Choroid plexus epithelial cell (primary cell): ENCODE measurements at regions not wholly inside any gene's neighbourhood (a gene's known extent, or its start where the extent isn't known, plus 50 kb on each side); places are given as distances from the start of the nearest gene placed in this dataset.
"Not testable (repeated sequence)": the region's sequence is repeated elsewhere in the genome, so short reads cannot be mapped to it uniquely, and the experiment has no call there.

Source experiments
- DNase-seq: peaks from one replicate; pipeline ENCODE4 v3.0.0-alpha.2; 2010; ENCODE audit warnings: low read depth
- H3K4me3 ChIP-seq: 2 replicates; pipeline ENCODE4 v1.5.1; 2011; ENCODE audit warnings: low read depth, mild to moderate bottlenecking, control low read depth, low read length, moderate library complexity
- CTCF ChIP-seq: conservative IDR thresholded peaks from 2 replicates; pipeline ENCODE4 v1.5.1; 2011; ENCODE audit warnings: low read depth, mild to moderate bottlenecking, control low read depth, inconsistent platforms, low read length, moderate library complexity

- no peak for TF ChIP-seq CTCF
- no peak overlapping the region for H3K4me3 ChIP-seq
- no peak for DNase-seq
Measured at GRCh38 chr11:34789196-34789834, 126.9 kb downstream of the APIP start.

- no peak overlapping the region for H3K4me3 ChIP-seq
- no peak for TF ChIP-seq CTCF
- no peak for DNase-seq
Measured at GRCh38 chr11:34788642-34789041, 127.5 kb downstream of the APIP start.

- TF ChIP-seq CTCF, result no peak
- H3K4me3 ChIP-seq, result no peak overlapping the region
- no peak for DNase-seq
Measured at GRCh38 chr11:34787895-34788294, 128.3 kb downstream of the APIP start.

GRCh38 chr11:34787348-34787747 lies 128.8 kb downstream of the APIP start:
- no peak for TF ChIP-seq CTCF
- no peak overlapping the region for H3K4me3 ChIP-seq
- no peak for DNase-seq

GRCh38 chr11:34784318-34784841 lies 131.8 kb downstream of the APIP start:
- DNase-seq, result no peak
- TF ChIP-seq CTCF, result no peak
- H3K4me3 ChIP-seq, result no peak overlapping the region

GRCh38 chr11:34783816-34784317 lies 132.3 kb downstream of the APIP start:
- H3K4me3 ChIP-seq, result no peak overlapping the region
- no peak for DNase-seq
- TF ChIP-seq CTCF, result no peak

GRCh38 chr11:34781826-34782225 lies 134.4 kb downstream of the APIP start:
- not testable (repeated sequence) for H3K4me3 ChIP-seq, DNase-seq
